ENCODE measurements at regions not wholly inside any gene's neighbourhood (a gene's known extent, or its start where the extent isn't known, plus 50 kb on each side); places are given as distances from the start of the nearest gene placed in this dataset.

DNA sequence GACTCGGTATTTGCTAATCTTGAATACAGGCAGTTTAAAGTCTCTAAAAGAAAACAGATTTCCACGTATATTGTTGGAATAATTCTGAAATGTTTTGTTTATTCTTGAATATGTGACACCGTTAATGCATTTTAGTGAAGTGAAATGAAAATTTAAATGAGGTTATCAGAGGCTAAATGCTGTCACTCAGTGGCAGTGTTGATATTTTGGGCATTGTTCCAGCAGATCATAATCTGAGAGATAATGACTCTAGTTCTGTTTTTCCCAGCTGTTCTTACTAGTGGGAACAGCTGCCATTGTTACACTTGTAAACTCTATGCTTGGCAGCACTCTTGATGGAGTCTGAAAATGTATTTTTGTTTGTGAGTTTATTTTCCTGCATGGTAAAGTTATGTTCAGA is 365.6 kb upstream of the SLC10A2 start:
- TF ChIP-seq, protein P1, sequence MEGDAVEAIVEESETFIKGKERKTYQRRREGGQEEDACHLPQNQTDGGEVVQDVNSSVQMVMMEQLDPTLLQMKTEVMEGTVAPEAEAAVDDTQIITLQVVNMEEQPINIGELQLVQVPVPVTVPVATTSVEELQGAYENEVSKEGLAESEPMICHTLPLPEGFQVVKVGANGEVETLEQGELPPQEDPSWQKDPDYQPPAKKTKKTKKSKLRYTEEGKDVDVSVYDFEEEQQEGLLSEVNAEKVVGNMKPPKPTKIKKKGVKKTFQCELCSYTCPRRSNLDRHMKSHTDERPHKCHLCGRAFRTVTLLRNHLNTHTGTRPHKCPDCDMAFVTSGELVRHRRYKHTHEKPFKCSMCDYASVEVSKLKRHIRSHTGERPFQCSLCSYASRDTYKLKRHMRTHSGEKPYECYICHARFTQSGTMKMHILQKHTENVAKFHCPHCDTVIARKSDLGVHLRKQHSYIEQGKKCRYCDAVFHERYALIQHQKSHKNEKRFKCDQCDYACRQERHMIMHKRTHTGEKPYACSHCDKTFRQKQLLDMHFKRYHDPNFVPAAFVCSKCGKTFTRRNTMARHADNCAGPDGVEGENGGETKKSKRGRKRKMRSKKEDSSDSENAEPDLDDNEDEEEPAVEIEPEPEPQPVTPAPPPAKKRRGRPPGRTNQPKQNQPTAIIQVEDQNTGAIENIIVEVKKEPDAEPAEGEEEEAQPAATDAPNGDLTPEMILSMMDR (IDR thresholded peaks at IDR 0.05; ENCODE audit: low read length), result no peak
- TF ChIP-seq EZH2 (IDR thresholded peaks at IDR 0.05; ENCODE audit: borderline replicate concordance, low read length), result no peak
